PC-3 (cell line): ENCODE measurements at regions not wholly inside any gene's neighbourhood (a gene's known extent, or its start where the extent isn't known, plus 50 kb on each side); places are given as distances from the start of the nearest gene placed in this dataset.

ENCODE experiments used
- ATAC-seq: fragments of 200-7000 bp; cut with Tn5 transposase; 2 replicates; pipeline ENCODE4 v1.9.1; 2020; ENCODE audit warnings: mild to moderate bottlenecking, moderate library complexity
- BruUV-seq: library from RNA; stranded (reverse); fragments of 400-500 nt; replicated peaks from 2 replicates; lab custom pipeline; 2021; lab: Mats Ljungman, UMichigan
- CTCF ChIA-PET: fragments of 300-600 bp; sonication (Branson Sonifier 250); formaldehyde crosslinking; loops from one replicate; lab custom pipeline; 2022; ENCODE audit warnings: antibody characterized with exemption; lab: Charles Lee
- POLR2A ChIA-PET: fragments of 300-600 bp; sonication (Branson Sonifier 250); formaldehyde crosslinking; loops from one replicate; lab custom pipeline; 2022; ENCODE audit warnings: antibody characterized with exemption; ENCODE audit not compliant: unreplicated experiment; lab: Charles Lee
- DNase-seq: peaks from one replicate; pipeline ENCODE4 v3.0.0-alpha.2; 2015
- H2AFZ ChIP-seq: fragments of 300-600 bp; sonication (generic); 2 replicates; pipeline ENCODE4 v1.6.0; 2016; ENCODE audit warnings: antibody characterized with exemption, low read length
- H3F3A ChIP-seq: fragments of 300-600 bp; sonication (generic); one replicate; pipeline ENCODE4 v1.6.0; 2017; ENCODE audit warnings: antibody characterized with exemption, low read length, control low read depth, mild to moderate bottlenecking; ENCODE audit not compliant: unreplicated experiment
- H3K27ac ChIP-seq: fragments of 300-600 bp; sonication (generic); 2 replicates; pipeline ENCODE4 v1.5.1; 2016; ENCODE audit warnings: mild to moderate bottlenecking, low read length
- H3K27me3 ChIP-seq: fragments of 300-600 bp; sonication (generic); 2 replicates; pipeline ENCODE4 v1.6.1; 2016; ENCODE audit warnings: low read length, mixed read lengths
- H3K36me3 ChIP-seq: fragments of 300-600 bp; sonication (generic); 2 replicates; pipeline ENCODE4 v1.6.1; 2016; ENCODE audit warnings: low read depth, mixed run types, low read length, mixed read lengths
- H3K4me1 ChIP-seq: fragments of 300-600 bp; sonication (generic); 2 replicates; pipeline ENCODE4 v1.5.1; 2016; ENCODE audit warnings: low read length; ENCODE audit not compliant: insufficient read depth
- H3K4me2 ChIP-seq: fragments of 300-600 bp; sonication (generic); 2 replicates; pipeline ENCODE4 v1.6.0; 2016; ENCODE audit warnings: low read length
- H3K4me3 ChIP-seq: fragments of 300-600 bp; sonication (generic); 2 replicates; pipeline ENCODE4 v1.5.1; 2016; ENCODE audit warnings: mild to moderate bottlenecking, low read length, mixed read lengths
- H3K79me2 ChIP-seq: fragments of 300-600 bp; sonication (generic); 2 replicates; pipeline ENCODE4 v1.6.1; 2017; ENCODE audit warnings: low read length, mixed read lengths
- H3K9ac ChIP-seq: fragments of 300-600 bp; sonication (generic); 2 replicates; pipeline ENCODE4 v1.6.0; 2016; ENCODE audit warnings: mild to moderate bottlenecking, low read length
- H3K9me2 ChIP-seq: fragments of 300-600 bp; sonication (generic); replicated peaks from 2 replicates; pipeline ENCODE4 v1.6.1; 2016; ENCODE audit warnings: mixed run types, low read length, mixed read lengths
- H3K9me3 ChIP-seq: fragments of 300-600 bp; sonication (generic); 2 replicates; pipeline ENCODE4 v1.6.1; 2016; ENCODE audit warnings: low read length, mixed read lengths
- H4K20me1 ChIP-seq: fragments of 300-600 bp; sonication (generic); 2 replicates; pipeline ENCODE4 v1.6.1; 2016; ENCODE audit warnings: low read length, mixed read lengths
- EZH2 ChIP-seq: fragments of 300-600 bp; sonication (generic); IDR thresholded peaks from one replicate; pipeline ENCODE4 v1.6.1; 2017; ENCODE audit warnings: antibody characterized with exemption, mild to moderate bottlenecking, low read length; ENCODE audit not compliant: unreplicated experiment
- EZH2phosphoT487 ChIP-seq: fragments of 300-600 bp; sonication (generic); IDR thresholded peaks from 2 replicates; pipeline ENCODE4 v1.6.1; 2018; ENCODE audit warnings: mild to moderate bottlenecking, antibody characterized with exemption, low read length, borderline replicate concordance
- intact Hi-C: fragments of 100-400 bp; cut with micrococcal nuclease; formaldehyde crosslinking; loops from 2 replicates; pipeline ENCODE4 v1.9.0; 2023
- TF ChIP-seq, protein P1 (sequence below): fragments of 300-600 bp; sonication (generic); conservative IDR thresholded peaks from 2 replicates; pipeline ENCODE4 v1.5.1; 2017; ENCODE audit warnings: antibody characterized with exemption, low read depth, mild to moderate bottlenecking, low read length

DNA sequence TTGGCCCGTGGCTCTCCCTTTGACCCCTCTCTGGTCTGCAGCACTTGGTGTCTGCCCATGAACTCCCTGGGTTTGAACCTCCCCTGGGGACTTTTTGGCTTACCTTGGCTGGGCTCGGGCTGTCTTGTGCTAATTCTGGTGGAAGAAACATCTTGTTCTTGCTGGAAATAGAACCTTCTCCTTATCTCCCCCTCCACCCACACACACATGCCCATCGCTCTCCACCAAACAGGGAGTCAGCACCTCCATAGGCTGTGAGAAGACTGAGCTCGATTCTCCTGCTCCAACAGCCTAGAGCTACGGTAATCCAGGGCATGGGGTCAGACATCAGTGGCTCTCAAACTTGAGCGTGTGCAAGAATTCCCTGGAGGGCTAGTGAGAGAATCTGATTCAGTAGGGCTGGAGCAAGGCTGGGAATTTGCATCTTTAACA, 114.4 kb upstream of the SLC22A23 start:
- POLR2A ChIA-PET = no interaction called here
- no peaks in the 10 kb centered on the region for H3K27me3 ChIP-seq
- no peaks in the 10 kb centered on the region for H3K9me3 ChIP-seq
- CTCF ChIA-PET = no interaction called here
- no peak overlapping the region for H3K4me2 ChIP-seq
- H3K4me3 ChIP-seq = no peak overlapping the region
- ATAC-seq = no peak
- H2AFZ ChIP-seq = no peak overlapping the region
- no peaks in the 10 kb centered on the region for H3F3A ChIP-seq
- no peaks in the 10 kb centered on the region for H3K79me2 ChIP-seq
- H4K20me1 ChIP-seq = no peaks in the 10 kb centered on the region
- no peak overlapping the region for H3K9ac ChIP-seq
- no peak for DNase-seq
- BruUV-seq = no TSS peak
- no peaks in the 10 kb centered on the region for H3K4me1 ChIP-seq
- H3K27ac ChIP-seq = no peak overlapping the region
- no peak for TF ChIP-seq EZH2phosphoT487
- no peaks in the 10 kb centered on the region for H3K9me2 ChIP-seq
- no peaks in the 10 kb centered on the region for H3K36me3 ChIP-seq
- intact Hi-C loops = no loop called here

DNA sequence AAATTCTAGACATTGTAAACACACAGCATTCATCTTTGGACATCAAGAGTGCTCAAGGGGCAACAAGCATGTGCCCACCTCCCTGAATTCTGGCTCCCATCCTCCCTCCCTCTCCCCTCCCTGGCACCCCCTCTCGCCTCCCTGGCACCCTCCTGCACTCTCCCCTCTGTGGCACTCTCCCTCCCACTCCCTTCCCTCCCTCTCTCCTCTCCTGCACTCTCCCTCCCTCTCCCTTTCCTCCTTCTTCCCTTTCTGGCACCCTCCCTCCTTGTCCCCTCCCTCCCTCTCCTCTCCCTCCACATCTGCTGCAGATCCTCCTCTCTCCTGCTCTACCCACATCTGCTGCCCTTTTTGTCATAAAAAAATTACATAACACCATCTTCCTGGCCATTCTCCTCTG, 113.0 kb upstream of the SLC22A23 start:
- Histone ChIP-seq H3K4me1 (no peaks in the 10 kb centered on the region), H2AFZ (no peak overlapping the region), H3K9me2 (no peaks in the 10 kb centered on the region), H3K27ac (no peak overlapping the region), H3K27me3 (no peaks in the 10 kb centered on the region), H3F3A (no peaks in the 10 kb centered on the region), H3K4me3 (no peak overlapping the region), H4K20me1 (no peaks in the 10 kb centered on the region), H3K9me3 (no peaks in the 10 kb centered on the region), H3K4me2 (no peak overlapping the region), H3K79me2 (no peaks in the 10 kb centered on the region), H3K36me3 (no peaks in the 10 kb centered on the region), H3K9ac (no peak overlapping the region)
- no peak for ATAC-seq
- BruUV-seq = no TSS peak
- TF ChIP-seq, protein P1, sequence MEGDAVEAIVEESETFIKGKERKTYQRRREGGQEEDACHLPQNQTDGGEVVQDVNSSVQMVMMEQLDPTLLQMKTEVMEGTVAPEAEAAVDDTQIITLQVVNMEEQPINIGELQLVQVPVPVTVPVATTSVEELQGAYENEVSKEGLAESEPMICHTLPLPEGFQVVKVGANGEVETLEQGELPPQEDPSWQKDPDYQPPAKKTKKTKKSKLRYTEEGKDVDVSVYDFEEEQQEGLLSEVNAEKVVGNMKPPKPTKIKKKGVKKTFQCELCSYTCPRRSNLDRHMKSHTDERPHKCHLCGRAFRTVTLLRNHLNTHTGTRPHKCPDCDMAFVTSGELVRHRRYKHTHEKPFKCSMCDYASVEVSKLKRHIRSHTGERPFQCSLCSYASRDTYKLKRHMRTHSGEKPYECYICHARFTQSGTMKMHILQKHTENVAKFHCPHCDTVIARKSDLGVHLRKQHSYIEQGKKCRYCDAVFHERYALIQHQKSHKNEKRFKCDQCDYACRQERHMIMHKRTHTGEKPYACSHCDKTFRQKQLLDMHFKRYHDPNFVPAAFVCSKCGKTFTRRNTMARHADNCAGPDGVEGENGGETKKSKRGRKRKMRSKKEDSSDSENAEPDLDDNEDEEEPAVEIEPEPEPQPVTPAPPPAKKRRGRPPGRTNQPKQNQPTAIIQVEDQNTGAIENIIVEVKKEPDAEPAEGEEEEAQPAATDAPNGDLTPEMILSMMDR = no peak
- CTCF ChIA-PET = no interaction called here
- intact Hi-C loops = no loop called here
- POLR2A ChIA-PET = no interaction called here
- DNase-seq = no peak

DNA sequence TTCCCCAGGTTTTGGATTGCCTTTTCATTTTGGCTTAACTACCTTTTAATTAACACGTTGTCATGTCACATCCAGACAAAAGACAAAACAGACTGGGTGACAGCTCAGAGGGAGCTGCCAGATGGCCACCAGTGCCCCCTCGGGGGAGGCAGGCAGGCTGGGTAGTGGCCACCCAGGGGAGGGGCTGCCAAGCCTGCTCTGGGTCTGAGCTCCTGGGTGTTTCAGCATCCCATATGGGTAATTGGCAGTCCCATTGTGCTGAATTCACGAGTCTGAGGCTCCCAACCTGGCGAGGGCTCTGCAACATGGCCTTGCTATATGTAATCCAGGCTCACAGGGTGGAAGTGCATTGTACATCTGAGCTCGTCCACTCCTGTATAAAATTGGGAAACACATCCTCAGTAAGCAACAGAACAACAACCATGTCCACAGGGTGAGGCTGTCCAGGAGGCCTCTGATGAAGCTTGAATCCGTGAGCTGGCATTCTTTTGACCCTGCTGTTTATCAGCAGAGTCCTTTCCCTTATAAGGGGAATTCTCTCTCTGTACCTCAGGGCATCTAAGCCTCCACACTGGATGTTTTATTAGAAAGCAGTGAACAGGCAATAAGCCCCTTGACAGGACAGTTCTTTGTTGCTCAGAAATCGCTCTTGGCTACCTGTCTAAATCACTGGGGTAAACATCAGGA, 111.7 kb upstream of the SLC22A23 start:
- Histone ChIP-seq H2AFZ (no peak overlapping the region), H3K4me2 (no peak overlapping the region), H3K9ac (no peak overlapping the region), H3K9me2 (no peaks in the 10 kb centered on the region), H3K4me1 (no peaks in the 10 kb centered on the region), H3K27ac (no peak overlapping the region), H3K4me3 (no peak overlapping the region), H3K79me2 (no peaks in the 10 kb centered on the region), H3K36me3 (no peaks in the 10 kb centered on the region), H3K9me3 (no peaks in the 10 kb centered on the region), H3K27me3 (no peaks in the 10 kb centered on the region), H3F3A (no peaks in the 10 kb centered on the region), H4K20me1 (no peaks in the 10 kb centered on the region)
- BruUV-seq = no TSS peak
- ATAC-seq (no peak), DNase-seq (no peak)
- intact Hi-C loops = no loop called here
- TF ChIP-seq EZH2phosphoT487 (no peak), EZH2 (no peak)
- ChIA-PET CTCF (interaction anchor here (0.6 kb wide), 1 partner anchor 89 kb away, joined by 5 read pairs; no protein-coding TSS in a partner anchor), POLR2A (no interaction called here)

DNA sequence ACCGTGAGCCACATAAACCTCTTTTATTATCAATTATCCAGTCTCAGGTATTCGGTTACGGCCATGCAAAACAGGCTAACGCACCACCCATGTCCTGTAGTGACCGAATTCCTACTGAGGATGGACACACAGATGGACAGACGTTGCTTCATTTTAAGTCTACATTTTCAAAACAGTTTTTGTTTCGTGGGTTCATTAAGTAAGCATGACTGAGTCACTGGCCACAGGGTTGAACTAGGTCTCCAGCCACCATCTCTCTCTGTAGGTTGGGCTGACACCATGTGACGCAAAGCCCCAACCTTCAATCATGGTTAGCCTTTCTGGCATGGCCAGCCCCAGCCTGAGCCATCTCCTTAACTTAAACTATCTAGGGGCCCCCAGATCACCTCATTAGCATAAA, 110.0 kb upstream of the SLC22A23 start:
- ATAC-seq (no peak), DNase-seq (no peak)
- H3K36me3 ChIP-seq = no peaks in the 10 kb centered on the region
- no peaks in the 10 kb centered on the region for H3F3A ChIP-seq
- ChIA-PET CTCF (no interaction called here), POLR2A (no interaction called here)
- H3K4me2 ChIP-seq = no peak overlapping the region
- intact Hi-C loops = no loop called here
- H3K79me2 ChIP-seq = no peaks in the 10 kb centered on the region
- no peaks in the 10 kb centered on the region for H3K9me3 ChIP-seq
- no peaks in the 10 kb centered on the region for H3K27me3 ChIP-seq
- no peaks in the 10 kb centered on the region for H3K9me2 ChIP-seq
- no TSS peak for BruUV-seq
- H4K20me1 ChIP-seq = no peaks in the 10 kb centered on the region
- no peak overlapping the region for H3K9ac ChIP-seq
- no peak overlapping the region for H3K4me3 ChIP-seq
- no peaks in the 10 kb centered on the region for H3K4me1 ChIP-seq
- no peak overlapping the region for H3K27ac ChIP-seq
- H2AFZ ChIP-seq = no peak overlapping the region
- no peak for TF ChIP-seq EZH2
- no peak for TF ChIP-seq EZH2phosphoT487
- TF ChIP-seq, protein P1 = no peak
